OCI-LY7 (cell line): ENCODE measurements at regions not wholly inside any gene's neighbourhood (a gene's known extent, or its start where the extent isn't known, plus 50 kb on each side); places are given as distances from the start of the nearest gene placed in this dataset.

ENCODE experiments used
- BruUV-seq: library from RNA; stranded (reverse); fragments of 400-500 nt; replicated peaks from 2 replicates; lab custom pipeline; 2021; lab: Mats Ljungman, UMichigan
- CTCF ChIA-PET: fragments of 300-600 bp; sonication (Branson Sonifier 250); formaldehyde crosslinking; loops from one replicate; lab custom pipeline; 2022; ENCODE audit warnings: antibody characterized with exemption; ENCODE audit not compliant: unreplicated experiment; lab: Charles Lee
- POLR2A ChIA-PET: fragments of 300-600 bp; sonication (Branson Sonifier 250); formaldehyde crosslinking; loops from one replicate; lab custom pipeline; 2022; ENCODE audit warnings: antibody characterized with exemption; lab: Charles Lee
- DNase-seq: peaks from one replicate; pipeline ENCODE4 v3.0.0-alpha.2; 2015; ENCODE audit warnings: low spot score
- H2AFZ ChIP-seq: fragments of 200-600 bp; sonication (generic), shearing (Covaris generic); 2 replicates; pipeline ENCODE4 v1.6.1; 2014; ENCODE audit warnings: mild to moderate bottlenecking, antibody characterized with exemption, low read length, moderate library complexity
- H3K27ac ChIP-seq: fragments of 200-600 bp; sonication (generic); 2 replicates; pipeline ENCODE4 v1.5.1; 2014; ENCODE audit warnings: mixed run types, low read depth, mild to moderate bottlenecking, moderate library complexity, low read length, inconsistent platforms; ENCODE audit not compliant: poor library complexity, severe bottlenecking
- H3K36me3 ChIP-seq: fragments of 200-600 bp; sonication (generic); 2 replicates; pipeline ENCODE4 v1.6.1; 2014; ENCODE audit warnings: mild to moderate bottlenecking, antibody characterized with exemption, low read length, moderate library complexity, mixed read lengths; ENCODE audit not compliant: insufficient read depth
- H3K4me1 ChIP-seq: fragments of 200-600 bp; sonication (generic); 2 replicates; pipeline ENCODE4 v1.5.1; 2014; ENCODE audit warnings: mild to moderate bottlenecking, low read length; ENCODE audit not compliant: insufficient read depth, poor library complexity, severe bottlenecking
- H3K4me2 ChIP-seq: fragments of 200-600 bp; sonication (generic); 2 replicates; pipeline ENCODE4 v1.6.1; 2014; ENCODE audit warnings: mild to moderate bottlenecking, low read length
- H3K4me3 ChIP-seq: fragments of 200-600 bp; sonication (generic); 2 replicates; pipeline ENCODE4 v1.5.1; 2014; ENCODE audit warnings: mild to moderate bottlenecking, low read depth, low read length; ENCODE audit not compliant: poor library complexity, severe bottlenecking
- H3K79me2 ChIP-seq: fragments of 200-600 bp; sonication (generic); 2 replicates; pipeline ENCODE4 v1.6.1; 2016; ENCODE audit warnings: low read depth, mild to moderate bottlenecking, low read length, moderate library complexity, mixed read lengths; ENCODE audit not compliant: insufficient read depth
- H3K9me2 ChIP-seq: fragments of 200-600 bp; sonication (generic); 2 replicates; pipeline ENCODE4 v1.6.1; 2016; ENCODE audit warnings: mild to moderate bottlenecking, low read length, mixed read lengths; ENCODE audit not compliant: insufficient read depth
- H3K9me3 ChIP-seq: fragments of 200-600 bp; sonication (generic); 2 replicates; pipeline ENCODE4 v1.6.1; 2014; ENCODE audit warnings: mild to moderate bottlenecking, mixed run types, low read length, mixed read lengths
- H4K20me1 ChIP-seq: fragments of 200-600 bp; sonication (generic); 2 replicates; pipeline ENCODE4 v1.6.1; 2014; ENCODE audit warnings: mild to moderate bottlenecking, antibody characterized with exemption, low read length, moderate library complexity, mixed read lengths; ENCODE audit not compliant: insufficient read depth
- EZH2phosphoT487 ChIP-seq: fragments of 200-600 bp; sonication (generic); IDR thresholded peaks from 2 replicates; pipeline ENCODE4 v1.6.1; 2018; ENCODE audit warnings: low read depth, borderline replicate concordance, mild to moderate bottlenecking, mixed run types, antibody characterized with exemption, low read length, moderate library complexity, mixed read lengths
- intact Hi-C: fragments of 100-400 bp; cut with micrococcal nuclease; formaldehyde crosslinking; loops from one replicate; pipeline ENCODE4 v1.10.0; 2022; ENCODE audit not compliant: unreplicated experiment
- TF ChIP-seq, protein P1 (sequence below): fragments of 200-600 bp; sonication (generic); conservative IDR thresholded peaks from 2 replicates; pipeline ENCODE4 v1.5.1; 2014; ENCODE audit warnings: mild to moderate bottlenecking, antibody characterized with exemption, low read length, moderate library complexity, mixed read lengths

DNA sequence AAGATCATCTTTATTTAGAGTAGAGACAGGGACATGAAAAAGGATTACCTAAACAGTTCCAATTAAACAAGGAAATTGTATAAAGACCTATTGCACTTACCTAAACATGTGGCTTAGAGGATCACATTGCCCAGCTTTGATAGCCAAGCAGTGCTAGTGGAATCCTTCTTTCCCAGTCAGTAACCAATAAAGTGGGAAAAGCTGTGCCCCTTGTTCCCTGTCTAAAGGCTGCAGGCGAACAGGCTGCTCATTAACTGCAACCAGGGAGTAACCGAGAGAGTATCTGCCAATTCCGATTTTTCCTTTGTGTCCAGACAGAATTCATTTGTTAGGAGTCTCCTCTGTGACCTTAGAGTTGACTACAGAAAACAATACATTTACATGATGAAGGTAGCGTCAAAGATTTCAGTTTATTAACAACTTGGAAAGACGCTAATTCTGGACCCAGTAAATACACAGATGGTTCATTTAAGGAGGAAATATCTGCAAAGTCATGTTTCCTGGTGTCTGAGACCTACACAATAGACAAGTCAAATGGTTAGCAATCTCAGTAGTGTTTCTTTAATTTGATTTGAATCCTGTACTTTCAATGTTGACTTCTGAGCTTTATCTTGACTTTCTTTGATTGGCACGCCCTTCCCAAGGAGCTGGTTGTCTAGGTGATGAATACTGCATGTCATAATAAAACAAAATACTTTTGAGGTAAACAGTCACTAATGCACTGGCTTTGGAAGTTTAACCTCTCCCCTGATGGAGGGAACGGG lies 57.3 kb upstream of the MET start:
- Histone ChIP-seq H3K27ac (no peak overlapping the region), H3K79me2 (no peaks in the 10 kb centered on the region), H3K4me1 (no peaks in the 10 kb centered on the region), H3K9me2 (no peaks in the 10 kb centered on the region), H3K9me3 (0 out of 2 replicates have a peak, but pooled peaks cover 4% of the 10 kb centered on the region), H3K4me3 (no peak overlapping the region), H3K4me2 (no peak overlapping the region), H2AFZ (no peak overlapping the region), H4K20me1 (no peaks in the 10 kb centered on the region), H3K36me3 (no peaks in the 10 kb centered on the region)
- intact Hi-C loops, result no loop called here
- no peak for TF ChIP-seq EZH2phosphoT487
- TF ChIP-seq, protein P1, sequence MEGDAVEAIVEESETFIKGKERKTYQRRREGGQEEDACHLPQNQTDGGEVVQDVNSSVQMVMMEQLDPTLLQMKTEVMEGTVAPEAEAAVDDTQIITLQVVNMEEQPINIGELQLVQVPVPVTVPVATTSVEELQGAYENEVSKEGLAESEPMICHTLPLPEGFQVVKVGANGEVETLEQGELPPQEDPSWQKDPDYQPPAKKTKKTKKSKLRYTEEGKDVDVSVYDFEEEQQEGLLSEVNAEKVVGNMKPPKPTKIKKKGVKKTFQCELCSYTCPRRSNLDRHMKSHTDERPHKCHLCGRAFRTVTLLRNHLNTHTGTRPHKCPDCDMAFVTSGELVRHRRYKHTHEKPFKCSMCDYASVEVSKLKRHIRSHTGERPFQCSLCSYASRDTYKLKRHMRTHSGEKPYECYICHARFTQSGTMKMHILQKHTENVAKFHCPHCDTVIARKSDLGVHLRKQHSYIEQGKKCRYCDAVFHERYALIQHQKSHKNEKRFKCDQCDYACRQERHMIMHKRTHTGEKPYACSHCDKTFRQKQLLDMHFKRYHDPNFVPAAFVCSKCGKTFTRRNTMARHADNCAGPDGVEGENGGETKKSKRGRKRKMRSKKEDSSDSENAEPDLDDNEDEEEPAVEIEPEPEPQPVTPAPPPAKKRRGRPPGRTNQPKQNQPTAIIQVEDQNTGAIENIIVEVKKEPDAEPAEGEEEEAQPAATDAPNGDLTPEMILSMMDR, result no peak
- BruUV-seq, result no TSS peak
- ChIA-PET POLR2A (interaction anchor here (0.6 kb wide), 1 partner anchor 562 kb away, joined by 3 read pairs; no protein-coding TSS in a partner anchor), CTCF (no interaction called here)
- no peak for DNase-seq

DNA sequence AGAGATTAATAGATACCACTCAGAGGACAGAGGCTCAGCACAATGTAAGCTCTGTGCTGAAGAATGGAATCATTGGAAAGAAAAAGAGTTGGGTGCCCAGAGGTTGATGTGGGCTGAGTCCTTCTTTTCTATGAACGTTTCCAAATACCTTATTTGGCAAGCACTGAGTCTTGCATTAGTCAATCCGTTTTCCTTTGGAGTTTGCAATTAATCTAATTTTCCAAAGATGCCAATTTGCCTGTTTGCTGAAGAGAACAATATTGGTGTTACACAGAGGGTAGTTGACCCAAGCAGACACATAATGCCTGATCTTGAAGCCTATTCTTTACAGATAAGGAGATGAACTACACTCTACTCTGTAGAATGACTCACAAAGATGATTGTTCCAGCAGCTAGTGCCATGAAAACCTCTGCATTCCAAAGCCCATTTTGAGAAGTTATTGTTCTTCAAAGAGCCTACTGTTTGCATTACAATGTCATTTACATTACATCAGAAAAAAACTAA lies 55.4 kb upstream of the MET start:
- CTCF ChIA-PET, result no interaction called here
- H3K9me3 ChIP-seq, result no peaks in the 10 kb centered on the region
- no TSS peak for BruUV-seq
- no peak for DNase-seq
- no peak overlapping the region for H3K4me3 ChIP-seq
- POLR2A ChIA-PET, result interaction anchor here (1.0 kb wide), 1 partner anchor 16 kb away, joined by 3 read pairs; no protein-coding TSS in a partner anchor
- H3K79me2 ChIP-seq, result no peaks in the 10 kb centered on the region
- intact Hi-C loops, result no loop called here
- TF ChIP-seq, protein P1, result no peak
- TF ChIP-seq EZH2phosphoT487, result no peak
- H3K36me3 ChIP-seq, result no peaks in the 10 kb centered on the region
- no peak overlapping the region for H3K4me2 ChIP-seq
- no peak overlapping the region for H3K27ac ChIP-seq
- no peaks in the 10 kb centered on the region for H3K4me1 ChIP-seq
- no peak overlapping the region for H2AFZ ChIP-seq
- H3K9me2 ChIP-seq, result no peaks in the 10 kb centered on the region
- H4K20me1 ChIP-seq, result no peaks in the 10 kb centered on the region

GRCh38 chr7:116617878-116618277 lies 54.1 kb upstream of the MET start:
- BruUV-seq, result no TSS peak
- H3K4me1 ChIP-seq, result no peaks in the 10 kb centered on the region
- no peaks in the 10 kb centered on the region for H3K79me2 ChIP-seq
- POLR2A ChIA-PET, result interaction anchor here (0.7 kb wide), 1 partner anchor 1609 kb away, joined by 3 read pairs; no protein-coding TSS in a partner anchor
- no peak overlapping the region for H2AFZ ChIP-seq
- TF ChIP-seq, protein P1, result no peak
- no peak for TF ChIP-seq EZH2phosphoT487
- intact Hi-C loops, result no loop called here
- no peak overlapping the region for H3K4me2 ChIP-seq
- no peak overlapping the region for H3K4me3 ChIP-seq
- no peak overlapping the region for H3K27ac ChIP-seq
- CTCF ChIA-PET, result no interaction called here
- no peaks in the 10 kb centered on the region for H3K9me2 ChIP-seq
- H3K9me3 ChIP-seq, result no peaks in the 10 kb centered on the region
- DNase-seq, result no peak
- H3K36me3 ChIP-seq, result no peaks in the 10 kb centered on the region
- H4K20me1 ChIP-seq, result no peaks in the 10 kb centered on the region
